ENCODE measurements at regions not wholly inside any gene's neighbourhood (a gene's known extent, or its start where the extent isn't known, plus 50 kb on each side); places are given as distances from the start of the nearest gene placed in this dataset.

- Histone ChIP-seq H3K9ac (ENCODE audit: insufficient read depth in 1 of 2, low read depth in 2 of 2, low read length in 2 of 2) (no peak overlapping the region), H3K27ac (ENCODE audit: extremely low read depth, low read depth, low read length) (peak overlapping the region; percentile 19; the same call in 1 of the 3 replicates), H3K9me1 (ENCODE audit: control insufficient read depth, insufficient read depth, low read length) (no peaks in the 10 kb centered on the region), H3K79me2 (ENCODE audit: control insufficient read depth, insufficient read depth, low read length) (no peaks in the 10 kb centered on the region), H3K9me3 (replicated peaks; ENCODE audit: control insufficient read depth, insufficient read depth, low read depth, low read length) (no peaks in the 10 kb centered on the region), H2AFZ (ENCODE audit: low read depth, low read length) (peak overlapping the region; percentile 72), H3K4me2 (ENCODE audit: insufficient read depth, low read length) (peak overlapping the region; percentile 18; the same call in 1 of the 2 replicates), H4K20me1 (replicated peaks; ENCODE audit: control insufficient read depth, insufficient read depth, low read length) (no peaks in the 10 kb centered on the region), H3K4me3 (no peak overlapping the region), H3K4me1 (replicated peaks in 1 of 2; ENCODE audit: control insufficient read depth in 2 of 2, insufficient read depth in 2 of 2, low read length in 2 of 2) (no peaks in the 10 kb centered on the region), H3K36me3 (ENCODE audit: control insufficient read depth, insufficient read depth, low read length) (no peaks in the 10 kb centered on the region), H3K27me3 (ENCODE audit: control insufficient read depth in 2 of 2, insufficient read depth in 2 of 2, low read length in 2 of 2) (no peaks in the 10 kb centered on the region)
- TF ChIP-seq NR2C1 (IDR thresholded peaks at IDR 0.05): no peak
- TF ChIP-seq NR2C1 (tag; IDR thresholded peaks at IDR 0.05): no peak
- TF ChIP-seq ZNF740 (CRISPR knock-in tag; IDR thresholded peaks at IDR 0.05): no peak
- 0 out of 4 replicates have a peak, but pooled peaks of 1 of the 2 experiments have one; percentile 48 for TF ChIP-seq ZNF740 (tag; IDR thresholded peaks at IDR 0.05)
- DNase-seq (ENCODE audit: extremely low read depth in 1 of 4, low spot score in 3 of 4) (no peak), ATAC-seq (no peak), FAIRE-seq (no peak)
- BruUV-seq (replicated peaks): no TSS peak
- intact Hi-C loops (cut with micrococcal nuclease) (no loop called here), in situ Hi-C loops (cut with MboI) (no loop called here)
- ChIA-PET POLR2A (no interaction called here), CTCF (ENCODE audit: low intra/inter-chr PET ratio) (no interaction called here)
- WGBS (ENCODE audit: insufficient coverage, low coverage, missing lambda C conversion rate): 54% methylated on average over 4 of the region's 11 CpGs
These were observed 284.1 kb downstream of the NFIB start for GRCh38 chr9:14029806-14030374.

GRCh38 chr9:14027116-14027800 lies 286.7 kb downstream of the NFIB start:
- FAIRE-seq: no peak
- H2AFZ ChIP-seq (ENCODE audit: low read depth, low read length): no peak overlapping the region
- no peaks in the 10 kb centered on the region for H3K36me3 ChIP-seq (ENCODE audit: control insufficient read depth, insufficient read depth, low read length)

More at GRCh38 chr9:14027116-14027800, 286.7 kb downstream of the NFIB start:
- Histone ChIP-seq H3K27me3 (ENCODE audit: control insufficient read depth in 2 of 2, insufficient read depth in 2 of 2, low read length in 2 of 2) (no peaks in the 10 kb centered on the region), H4K20me1 (replicated peaks; ENCODE audit: control insufficient read depth, insufficient read depth, low read length) (no peaks in the 10 kb centered on the region), H3K9me1 (ENCODE audit: control insufficient read depth, insufficient read depth, low read length) (no peaks in the 10 kb centered on the region), H3K27ac (ENCODE audit: extremely low read depth, low read depth, low read length) (no peak overlapping the region), H3K4me1 (replicated peaks in 1 of 2; ENCODE audit: control insufficient read depth in 2 of 2, insufficient read depth in 2 of 2, low read length in 2 of 2) (no peaks in the 10 kb centered on the region), H3K79me2 (ENCODE audit: control insufficient read depth, insufficient read depth, low read length) (no peaks in the 10 kb centered on the region), H3K9me3 (replicated peaks; ENCODE audit: control insufficient read depth, insufficient read depth, low read depth, low read length) (no peaks in the 10 kb centered on the region), H3K4me2 (ENCODE audit: insufficient read depth, low read length) (no peak overlapping the region), H3K4me3 (no peak overlapping the region), H3K9ac (ENCODE audit: insufficient read depth in 1 of 2, low read depth in 2 of 2, low read length in 2 of 2) (no peak overlapping the region)
- ChIA-PET POLR2A (no interaction called here), CTCF (ENCODE audit: low intra/inter-chr PET ratio) (no interaction called here)
- DNase-seq (ENCODE audit: extremely low read depth in 1 of 4, low spot score in 3 of 4): no peak
- in situ Hi-C loops (cut with MboI) (no loop called here), intact Hi-C loops (cut with micrococcal nuclease) (no loop called here)
- no TSS peak for BruUV-seq (replicated peaks)
- WGBS (ENCODE audit: insufficient coverage, low coverage, missing lambda C conversion rate): 0% methylated on average over 3 of the region's 4 CpGs
- TF ChIP-seq U2AF1 (optimal IDR thresholded peaks at IDR 0.05; ENCODE audit: low read depth, low read length) (no peak), PBX2 (CRISPR knock-in tag; IDR thresholded peaks at IDR 0.05; ENCODE audit: low read depth) (no peak), PBX2 (tag; conservative IDR thresholded peaks at IDR 0.05; ENCODE audit: low read depth) (0 out of 2 replicates have a peak, but pooled peaks have one; percentile 24), PKNOX1 (IDR thresholded peaks at IDR 0.05) (peak; percentile 77)
- ATAC-seq: no peak

All from K562 (cell line).